Natural killer cell (primary cell): ENCODE measurements at regions not wholly inside any gene's neighbourhood (a gene's known extent, or its start where the extent isn't known, plus 50 kb on each side); places are given as distances from the start of the nearest gene placed in this dataset.

Source experiments
- ATAC-seq, 3 donors: fragments of 150-1000 bp in 2 of 3; fragments of 200-7000 bp in 1 of 3; cut with Tn5 transposase; 1 replicate in 1 of 3; 2 replicates in 2 of 3; pipeline ENCODE4 v1.10.0; 2021; ENCODE audit warnings: mild to moderate bottlenecking in 2 of 3, moderate library complexity in 2 of 3
- DNase-seq, 2 donors: peaks; one replicate each; pipeline versions ENCODE4 v3.0.0 to v3.0.0-alpha.2; 2013 to 2021; ENCODE audit warnings: mixed read lengths in 1 of 2
- H3K27ac ChIP-seq: one replicate; pipeline ENCODE4 v1.5.1; 2013; ENCODE audit warnings: mild to moderate bottlenecking, low read length
- H3K27me3 ChIP-seq: one replicate; pipeline ENCODE4 v1.6.1; 2013; ENCODE audit warnings: low read length; ENCODE audit not compliant: control insufficient read depth, insufficient read depth
- H3K36me3 ChIP-seq: one replicate; pipeline ENCODE4 v1.6.1; 2013; ENCODE audit warnings: low read length; ENCODE audit not compliant: control insufficient read depth, insufficient read depth
- H3K4me1 ChIP-seq: one replicate; pipeline ENCODE4 v1.6.1; 2013; ENCODE audit warnings: low read length; ENCODE audit not compliant: control insufficient read depth, insufficient read depth
- H3K4me3 ChIP-seq: one replicate; pipeline ENCODE4 v1.5.1; 2013; ENCODE audit warnings: low read length
- H3K9me3 ChIP-seq: one replicate; pipeline ENCODE4 v1.6.1; 2013; ENCODE audit warnings: low read length; ENCODE audit not compliant: control insufficient read depth, insufficient read depth
- H3K27ac Mint-ChIP-seq, 2 donors: one replicate each; pipeline ENCODE4 v1.8.0; 2022; ENCODE audit warnings: mild to moderate bottlenecking in 2 of 2, mixed read lengths in 2 of 2, moderate library complexity in 1 of 2
- H3K27me3 Mint-ChIP-seq, 2 donors: one replicate each; pipeline ENCODE4 v1.8.0; 2022; ENCODE audit warnings: low read depth in 2 of 2, mixed read lengths in 2 of 2
- H3K36me3 Mint-ChIP-seq: one replicate; pipeline ENCODE4 v1.8.0; 2022; ENCODE audit warnings: mixed read lengths
- H3K4me1 Mint-ChIP-seq, 2 donors: one replicate each; pipeline ENCODE4 v1.8.0; 2022; ENCODE audit warnings: mixed read lengths in 2 of 2
- H3K4me3 Mint-ChIP-seq: one replicate; pipeline ENCODE4 v1.8.0; 2022; ENCODE audit warnings: mild to moderate bottlenecking, moderate library complexity, mixed read lengths
- H3K9me3 Mint-ChIP-seq, 2 donors: one replicate each; pipeline ENCODE4 v1.8.0; 2022; ENCODE audit warnings: mixed read lengths in 2 of 2
- CTCF ChIP-seq: fragments of 200-600 bp; IDR thresholded peaks from one replicate; pipeline ENCODE4 v1.8.0; 2022; ENCODE audit warnings: antibody characterized with exemption
- WGBS: methylation state at CpG from one replicate; pipeline ENCODE4 v1.1.7; 2013; ENCODE audit warnings: missing lambda C conversion rate; ENCODE audit not compliant: insufficient coverage; 5-methylcytosine and 5-hydroxymethylcytosine counted together
- intact Hi-C: fragments of 100-400 bp; cut with micrococcal nuclease; formaldehyde crosslinking; loops from one replicate; pipeline ENCODE4 v1.14.2; 2022

GRCh38 chr6:112899541-112899940, 552.4 kb downstream of the RFPL4B start:
- Histone ChIP-seq H3K4me1 (no peaks in the 10 kb centered on the region), H3K27me3 (no peaks in the 10 kb centered on the region), H3K9me3 (no peaks in the 10 kb centered on the region), H3K36me3 (no peaks in the 10 kb centered on the region), H3K4me3 (no peak overlapping the region), H3K27ac (no peak overlapping the region)
- Mint-ChIP-seq H3K36me3 (peaks cover 5% of the 10 kb centered on the region), H3K4me1 (no peaks in the 10 kb centered on the region), H3K9me3 (peaks cover 6 to 12% of the 10 kb centered on the region in 2 donors), H3K27me3 (no peaks in the 10 kb centered on the region), H3K27ac (no peak overlapping the region), H3K4me3 (no peak overlapping the region)
- WGBS = 86% methylated on average over 3 of the region's 3 CpGs
- ATAC-seq = no peak
- intact Hi-C loops = no loop called here
- DNase-seq = no peak
- no peak for TF ChIP-seq CTCF

GRCh38 chr6:112903361-112903760, 556.2 kb downstream of the RFPL4B start:
- Histone ChIP-seq H3K36me3 (no peaks in the 10 kb centered on the region), H3K27ac (no peak overlapping the region), H3K4me1 (no peaks in the 10 kb centered on the region), H3K9me3 (no peaks in the 10 kb centered on the region), H3K27me3 (no peaks in the 10 kb centered on the region), H3K4me3 (no peak overlapping the region)
- TF ChIP-seq CTCF = no peak
- intact Hi-C loops = no loop called here
- H3K27ac Mint-ChIP-seq = no peak overlapping the region
- peaks cover 5% of the 10 kb centered on the region for H3K36me3 Mint-ChIP-seq
- WGBS = no CpG with 5 or more reads among the region's 2 CpGs
- H3K4me1 Mint-ChIP-seq = no peaks in the 10 kb centered on the region
- H3K4me3 Mint-ChIP-seq = no peak overlapping the region
- no peaks in the 10 kb centered on the region for H3K27me3 Mint-ChIP-seq
- peaks cover 12 to 15% of the 10 kb centered on the region in 2 donors for H3K9me3 Mint-ChIP-seq
- ATAC-seq (no peak), DNase-seq (no peak)

DNA sequence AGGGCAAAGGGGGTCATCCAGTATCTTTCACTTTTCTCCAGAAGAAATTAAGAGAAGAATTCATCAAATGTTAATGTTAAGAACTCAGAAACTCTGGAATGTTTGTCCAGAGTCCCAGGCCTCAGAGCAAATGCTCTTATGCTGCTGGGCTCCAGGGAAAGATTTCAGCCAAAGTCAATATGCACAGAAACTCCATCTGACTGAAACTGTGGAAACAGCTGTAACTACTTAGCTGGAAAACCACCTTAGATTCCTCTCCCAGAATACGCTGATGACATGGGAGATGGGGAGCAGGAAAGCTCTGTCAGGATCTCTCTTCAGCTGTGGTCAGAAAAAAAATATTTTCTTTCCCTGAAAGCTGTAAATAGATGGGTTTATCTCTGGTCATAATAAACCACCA, 559.6 kb downstream of the RFPL4B start:
- intact Hi-C loops = no loop called here
- H3K4me1 Mint-ChIP-seq = no peaks in the 10 kb centered on the region

More for the DNA sequence above, 559.6 kb downstream of the RFPL4B start:
- DNase-seq (no peak), ATAC-seq (no peak)
- Histone ChIP-seq H3K27ac (no peak overlapping the region), H3K27me3 (no peaks in the 10 kb centered on the region), H3K4me1 (no peaks in the 10 kb centered on the region), H3K4me3 (no peak overlapping the region), H3K36me3 (no peaks in the 10 kb centered on the region), H3K9me3 (no peaks in the 10 kb centered on the region)
- H3K4me3 Mint-ChIP-seq = no peak overlapping the region
- H3K36me3 Mint-ChIP-seq = no peaks in the 10 kb centered on the region
- H3K27ac Mint-ChIP-seq = no peak overlapping the region
- H3K9me3 Mint-ChIP-seq = peaks cover 3 to 15% of the 10 kb centered on the region in 2 donors
- TF ChIP-seq CTCF = no peak
- H3K27me3 Mint-ChIP-seq = no peaks in the 10 kb centered on the region
- WGBS = no CpG with 5 or more reads among the region's 1 CpG
